ENCODE measurements at regions not wholly inside any gene's neighbourhood (a gene's known extent, or its start where the extent isn't known, plus 50 kb on each side); places are given as distances from the start of the nearest gene placed in this dataset.

DNA sequence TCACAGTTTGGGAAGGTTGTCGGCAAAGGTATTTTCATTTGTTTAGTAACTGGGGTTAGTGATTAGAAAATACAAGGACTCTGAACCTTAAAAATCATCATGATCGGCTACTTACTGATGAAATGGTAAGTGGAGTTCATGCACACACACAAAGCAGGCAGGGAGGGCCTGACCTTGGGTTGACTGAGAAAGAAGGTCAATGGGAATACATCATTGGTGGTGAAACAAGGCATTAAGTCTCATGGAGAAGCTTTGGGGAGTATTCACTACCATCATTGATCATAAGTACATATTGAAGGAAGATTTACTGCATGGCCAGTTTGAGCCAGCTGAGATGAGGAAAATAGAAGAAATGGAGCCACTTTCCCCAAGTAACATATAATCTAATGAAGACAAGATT lies 74.4 kb downstream of the LUZP4 start:
- TF ChIP-seq, protein P1, sequence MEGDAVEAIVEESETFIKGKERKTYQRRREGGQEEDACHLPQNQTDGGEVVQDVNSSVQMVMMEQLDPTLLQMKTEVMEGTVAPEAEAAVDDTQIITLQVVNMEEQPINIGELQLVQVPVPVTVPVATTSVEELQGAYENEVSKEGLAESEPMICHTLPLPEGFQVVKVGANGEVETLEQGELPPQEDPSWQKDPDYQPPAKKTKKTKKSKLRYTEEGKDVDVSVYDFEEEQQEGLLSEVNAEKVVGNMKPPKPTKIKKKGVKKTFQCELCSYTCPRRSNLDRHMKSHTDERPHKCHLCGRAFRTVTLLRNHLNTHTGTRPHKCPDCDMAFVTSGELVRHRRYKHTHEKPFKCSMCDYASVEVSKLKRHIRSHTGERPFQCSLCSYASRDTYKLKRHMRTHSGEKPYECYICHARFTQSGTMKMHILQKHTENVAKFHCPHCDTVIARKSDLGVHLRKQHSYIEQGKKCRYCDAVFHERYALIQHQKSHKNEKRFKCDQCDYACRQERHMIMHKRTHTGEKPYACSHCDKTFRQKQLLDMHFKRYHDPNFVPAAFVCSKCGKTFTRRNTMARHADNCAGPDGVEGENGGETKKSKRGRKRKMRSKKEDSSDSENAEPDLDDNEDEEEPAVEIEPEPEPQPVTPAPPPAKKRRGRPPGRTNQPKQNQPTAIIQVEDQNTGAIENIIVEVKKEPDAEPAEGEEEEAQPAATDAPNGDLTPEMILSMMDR (IDR thresholded peaks at IDR 0.05) = no peak
- TF ChIP-seq POLR2A (IDR thresholded peaks at IDR 0.05) = no peak
- TF ChIP-seq EP300 (IDR thresholded peaks at IDR 0.05) = no peak
- TF ChIP-seq POLR2AphosphoS5 (IDR thresholded peaks at IDR 0.05) = no peak

Data from upper lobe of left lung (tissue), 4 donors.